Activated CD8-positive, alpha-beta memory T cell treated with anti-CD3 and anti-CD28 coated beads for 36 hours (primary cell): ENCODE measurements at regions not wholly inside any gene's neighbourhood (a gene's known extent, or its start where the extent isn't known, plus 50 kb on each side); places are given as distances from the start of the nearest gene placed in this dataset.
"Not testable (repeated sequence)": the region's sequence is repeated elsewhere in the genome, so short reads cannot be mapped to it uniquely, and the experiment has no call there.

ENCODE experiments used
- CTCF ChIA-PET: fragments of 350-600 bp; sonication (Branson Sonifier 250); formaldehyde crosslinking; loops from one replicate; lab custom pipeline; 2021; ENCODE audit warnings: antibody characterized with exemption; lab: Charles Lee
- POLR2A ChIA-PET: fragments of 350-600 bp; sonication (Branson Sonifier 250); formaldehyde crosslinking; loops from one replicate; lab custom pipeline; 2021; ENCODE audit warnings: antibody characterized with exemption; lab: Charles Lee

DNA sequence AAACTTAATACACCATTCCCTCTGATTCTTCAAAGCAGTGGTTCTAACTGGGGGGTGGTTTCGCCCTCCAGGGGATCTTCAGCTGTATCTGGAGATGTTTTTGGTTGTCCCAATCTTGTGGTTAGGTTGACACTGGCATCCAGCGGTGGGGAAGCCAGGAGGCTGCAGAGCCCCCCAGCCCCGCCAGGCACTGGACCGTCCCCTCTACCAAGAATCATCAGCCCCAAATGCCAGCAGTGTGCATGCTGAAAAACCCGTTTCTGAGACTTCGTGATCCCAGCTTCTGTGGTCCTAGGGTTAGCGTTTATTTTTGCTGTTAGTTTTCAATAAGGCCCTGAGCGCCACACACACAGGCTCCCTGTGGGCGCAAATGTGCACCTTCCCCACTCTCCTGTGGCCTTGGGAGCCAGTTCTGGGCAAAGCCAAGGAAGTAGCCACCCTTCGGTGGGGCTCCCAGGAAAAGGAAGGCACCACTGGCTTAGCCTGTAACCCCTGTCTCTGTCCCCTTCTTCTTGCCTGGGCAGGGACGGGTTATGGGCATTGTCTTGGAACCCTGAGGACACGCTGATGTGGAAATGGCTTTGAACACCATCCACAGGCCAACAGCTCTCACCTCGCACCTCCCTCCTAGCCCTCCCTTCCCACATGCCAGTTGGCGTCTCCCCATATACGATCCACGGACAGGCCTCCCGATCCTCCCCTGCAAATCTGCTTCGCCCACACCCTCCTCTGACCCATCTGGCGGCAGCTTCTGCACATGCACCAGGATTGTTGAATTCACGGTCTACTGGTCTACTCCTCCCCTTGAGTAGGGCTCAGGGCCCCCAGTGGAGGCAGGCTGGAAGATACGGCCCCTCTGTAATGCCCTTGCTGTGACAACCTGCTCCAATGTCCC is 71.4 kb upstream of the CCND1 start:
- ChIA-PET POLR2A (no interaction called here), CTCF (no interaction called here)

DNA sequence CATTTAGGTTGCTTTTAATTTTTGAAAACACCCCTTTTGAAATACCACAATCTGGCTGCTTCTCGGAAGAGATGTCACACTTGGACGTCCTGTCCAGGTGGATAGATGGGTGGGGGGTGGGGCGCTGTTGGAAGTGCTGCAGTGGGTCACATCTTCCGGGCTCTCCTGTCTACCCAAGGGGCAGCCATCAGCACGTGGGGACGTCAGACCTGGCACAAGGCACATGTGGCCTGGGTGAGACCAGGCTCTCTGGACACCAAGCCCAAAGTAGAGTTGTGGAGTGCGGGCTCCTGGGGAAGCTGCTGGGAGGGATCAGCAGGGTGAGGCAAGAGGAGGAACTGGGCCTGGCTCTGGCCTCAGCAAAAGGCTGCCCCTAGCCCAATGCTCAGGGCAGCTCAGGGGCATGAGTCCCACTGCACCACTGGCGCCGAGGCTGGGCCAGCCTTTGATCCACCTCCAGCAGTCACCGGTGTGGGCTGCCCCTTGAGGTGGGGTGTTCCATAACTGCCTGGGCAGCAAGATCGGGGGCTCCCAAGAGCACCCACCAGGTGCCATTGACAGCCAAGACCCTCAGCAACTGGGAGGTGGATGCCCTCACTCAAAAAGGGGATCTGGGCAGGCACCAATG is 68.6 kb upstream of the CCND1 start:
- POLR2A ChIA-PET, result no interaction called here
- CTCF ChIA-PET, result no interaction called here

- POLR2A ChIA-PET, result interaction anchor here (0.5 kb wide), 1 partner anchor 67 kb away, joined by 3 read pairs; no protein-coding TSS in a partner anchor
Observed at GRCh38 chr11:69572861-69573260, 68.1 kb upstream of the CCND1 start.

DNA sequence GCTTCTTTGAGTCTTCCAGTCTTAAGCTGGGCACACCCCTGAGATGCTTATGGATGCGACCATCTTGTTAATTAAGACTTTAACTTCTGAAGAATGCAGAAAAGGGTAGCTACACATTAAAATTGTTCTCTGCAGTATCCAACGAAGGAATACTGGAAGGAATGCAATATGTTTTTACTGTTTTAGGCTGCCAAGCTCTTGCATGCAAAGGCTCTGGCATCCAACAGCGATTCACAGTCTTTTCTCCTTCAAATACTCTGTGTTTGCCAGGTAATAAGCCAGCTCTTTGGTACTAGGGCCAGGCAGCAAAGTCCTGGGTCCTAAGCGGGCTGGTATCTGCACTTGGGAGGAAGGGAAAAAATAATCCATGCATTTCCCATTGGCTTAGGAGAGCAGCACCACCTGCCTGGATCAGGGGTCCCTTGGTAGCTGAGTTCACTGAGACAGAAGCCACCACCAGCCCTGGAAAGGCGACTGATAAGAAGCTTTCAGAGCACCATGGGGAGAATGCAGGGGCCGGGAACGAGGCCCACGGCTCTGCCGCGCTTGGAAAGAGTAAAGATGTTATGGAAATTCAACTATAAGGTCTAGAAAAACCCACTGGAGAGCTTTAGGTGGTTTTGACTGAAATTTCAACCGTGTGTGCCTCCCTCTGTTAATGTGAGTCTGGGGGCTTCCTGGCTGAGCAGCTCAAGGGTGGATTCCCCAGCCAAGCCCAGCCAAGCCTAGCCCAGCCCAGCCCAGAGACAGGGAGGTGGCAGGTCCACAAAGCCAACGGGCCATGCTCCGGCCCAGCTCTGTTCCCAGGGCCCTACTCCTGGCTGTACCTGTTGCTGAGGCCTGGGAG is 67.0 kb upstream of the CCND1 start:
- ChIA-PET POLR2A (no interaction called here), CTCF (no interaction called here)

More at GRCh38 chr11:69572861-69573260, 68.1 kb upstream of the CCND1 start:
- CTCF ChIA-PET, result no interaction called here

DNA sequence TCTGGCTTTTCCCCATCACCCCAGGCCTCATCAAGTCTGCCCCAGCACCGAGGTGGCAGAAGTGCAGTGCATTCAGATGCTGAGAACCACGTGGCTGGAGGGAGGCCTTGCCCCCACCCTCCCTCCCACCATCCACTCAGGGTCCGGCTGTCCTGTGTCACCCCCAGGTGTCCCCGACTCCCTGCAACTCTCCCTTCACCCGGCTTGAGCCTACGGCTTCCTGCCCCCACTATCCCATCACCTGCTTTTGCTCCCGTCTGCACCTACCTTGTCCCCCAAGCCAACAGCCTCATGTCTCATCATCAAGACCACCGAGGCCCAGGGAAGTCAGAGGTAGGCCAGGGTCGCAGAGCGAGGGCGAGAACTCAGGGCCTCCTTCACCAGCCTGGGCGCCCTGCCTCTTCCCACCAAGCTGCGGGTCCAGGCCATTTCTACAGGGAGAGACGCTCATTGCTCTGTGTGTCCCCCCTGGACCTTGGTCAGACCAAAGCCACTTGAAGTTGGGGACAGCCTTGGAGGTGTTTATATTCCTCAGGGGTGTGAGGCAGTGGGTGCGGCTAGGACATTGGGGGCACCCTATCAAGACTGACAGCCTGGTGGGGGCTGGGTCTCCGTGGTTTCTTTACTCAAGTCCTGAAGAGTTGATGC is 66.2 kb upstream of the CCND1 start:
- POLR2A ChIA-PET, result no interaction called here
- CTCF ChIA-PET, result no interaction called here

DNA sequence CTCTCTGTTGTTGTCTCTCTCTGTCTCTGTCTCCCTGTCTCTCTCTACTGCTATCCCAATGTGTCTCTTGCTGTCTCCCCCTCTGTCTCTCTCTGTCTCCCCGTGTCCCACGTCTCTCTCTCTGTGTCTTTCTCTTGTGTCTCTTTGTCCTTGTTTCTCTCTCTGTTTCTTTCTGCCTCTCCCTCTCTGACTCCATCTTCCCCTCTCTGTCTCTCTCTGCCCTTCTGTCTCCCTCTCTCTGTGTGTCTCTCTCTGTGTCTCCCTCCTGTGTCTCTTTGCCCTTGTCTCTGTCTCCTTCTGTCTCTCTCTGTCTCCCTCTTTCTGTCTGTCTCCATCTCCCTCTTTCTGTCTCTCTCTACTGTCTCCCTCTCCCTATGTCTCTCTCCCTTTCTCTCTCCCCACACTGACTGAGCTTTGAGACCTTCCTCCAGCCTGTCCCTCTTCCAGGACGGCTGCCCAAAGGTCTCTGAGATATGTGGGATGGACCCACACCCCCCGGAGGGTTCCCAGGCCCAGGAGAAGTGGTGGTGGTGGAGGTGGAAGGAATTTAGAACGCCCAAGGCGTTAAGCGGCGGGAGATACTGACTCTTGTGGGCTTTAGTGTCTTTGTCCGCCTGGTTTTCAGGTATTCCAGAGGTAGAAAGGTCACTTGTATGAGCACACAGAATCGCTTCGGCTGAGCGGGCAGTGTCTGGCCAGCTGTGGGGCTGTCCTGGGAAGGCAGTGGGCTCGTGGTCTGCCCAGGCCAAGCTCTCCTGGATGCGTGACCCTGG is 65.5 kb upstream of the CCND1 start:
- CTCF ChIA-PET, result no interaction called here

GRCh38 chr11:69576069-69576782 is 64.7 kb upstream of the CCND1 start:
- ChIA-PET CTCF (no interaction called here), POLR2A (no interaction called here)

More for the DNA sequence above, 65.5 kb upstream of the CCND1 start:
- POLR2A ChIA-PET, result no interaction called here

DNA sequence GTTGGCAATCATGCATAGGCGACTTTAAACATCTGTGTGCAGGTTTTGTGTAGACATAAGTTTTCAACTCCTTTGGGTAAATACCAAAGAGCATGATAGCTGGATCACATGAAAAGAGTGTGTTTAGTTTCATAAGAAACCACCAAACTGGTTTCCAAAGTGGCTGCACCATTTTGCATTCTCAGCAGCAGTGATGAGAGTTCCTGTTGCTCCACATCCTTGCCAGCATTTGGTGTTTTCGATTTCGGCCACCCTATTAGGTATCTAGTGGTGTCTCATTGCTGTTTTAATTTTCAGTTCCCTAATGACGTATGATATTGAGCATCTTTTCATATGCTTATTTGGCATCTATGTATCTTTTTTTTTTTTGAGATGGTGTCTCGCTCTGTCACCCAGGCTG is 62.8 kb upstream of the CCND1 start:
- CTCF ChIA-PET, result no interaction called here

DNA sequence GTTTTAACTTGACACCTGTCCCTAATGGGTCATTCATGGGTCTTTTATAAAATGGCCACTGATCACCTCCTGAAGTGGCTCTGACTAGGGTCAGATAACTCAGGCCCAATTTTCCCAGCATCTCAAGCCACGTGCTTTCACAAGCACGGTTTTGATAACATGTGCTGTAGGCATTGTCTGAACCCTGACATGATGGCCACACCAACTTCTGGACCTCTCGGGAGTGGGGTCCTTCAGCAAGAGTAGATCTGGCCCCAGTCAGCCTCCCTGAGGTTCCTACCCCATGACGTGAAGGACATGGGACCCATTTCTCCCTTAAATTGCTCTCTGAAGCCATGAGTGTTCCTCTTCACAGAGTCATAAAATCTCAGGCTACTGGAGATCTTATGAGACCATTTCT is 60.4 kb upstream of the CCND1 start:
- ChIA-PET POLR2A (no interaction called here), CTCF (no interaction called here)

More for the DNA sequence above, 62.8 kb upstream of the CCND1 start:
- POLR2A ChIA-PET, result no interaction called here

GRCh38 chr11:69582756-69583467 is 58.0 kb upstream of the CCND1 start:
- CTCF ChIA-PET, result no interaction called here
- POLR2A ChIA-PET, result no interaction called here

DNA sequence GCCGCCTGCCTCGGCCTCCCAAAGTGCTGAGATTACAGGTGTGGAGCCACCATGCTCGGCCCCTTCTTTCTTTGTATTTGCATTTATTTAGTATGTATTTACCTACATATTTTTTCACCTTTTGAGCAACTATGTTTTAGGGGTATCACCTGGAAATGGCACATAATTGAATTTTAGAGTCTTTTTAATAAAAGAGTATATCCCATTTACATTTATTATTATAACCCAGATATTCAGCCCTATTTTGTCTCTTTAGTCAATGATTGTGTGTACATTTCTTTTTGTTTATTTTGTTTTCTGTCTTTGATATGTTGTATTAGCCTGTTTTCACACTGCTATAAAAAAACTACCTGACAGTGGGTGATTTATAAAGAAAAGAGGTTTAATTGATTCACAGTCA is 56.8 kb upstream of the CCND1 start:
- ChIA-PET CTCF (no interaction called here), POLR2A (no interaction called here)

- ChIA-PET CTCF (no interaction called here), POLR2A (no interaction called here)
Observed at GRCh38 chr11:69585385-69585784, 55.6 kb upstream of the CCND1 start.

DNA sequence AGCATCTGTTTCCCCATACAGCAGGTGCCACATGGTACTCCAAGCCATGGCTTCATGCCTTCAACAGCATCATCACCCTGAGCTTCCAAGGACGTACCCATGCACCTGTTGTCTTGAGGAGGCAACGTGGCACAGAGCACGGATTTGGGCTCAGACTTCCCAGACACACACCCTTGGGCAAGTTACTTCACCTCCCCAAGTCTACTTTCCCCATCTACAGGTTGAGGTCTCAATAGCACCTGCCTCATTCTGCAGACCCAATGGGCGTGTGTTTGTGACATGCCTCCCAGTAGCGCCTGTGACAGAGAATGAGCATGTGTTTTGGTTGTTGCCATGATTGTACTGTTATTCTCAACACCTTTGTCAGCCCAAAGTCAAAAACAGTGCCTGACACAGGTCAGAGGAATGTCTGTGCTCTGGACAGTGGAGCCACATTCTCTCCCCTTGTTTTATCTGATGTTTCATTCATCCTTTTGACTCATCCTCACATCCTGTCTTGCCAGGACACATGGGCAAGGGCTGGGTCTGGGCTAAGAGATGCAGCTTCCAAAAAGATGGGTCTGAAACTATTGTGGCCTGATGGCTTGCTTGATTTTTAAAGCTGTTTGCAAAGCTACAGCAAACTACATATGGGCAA is 53.4 kb upstream of the CCND1 start:
- ChIA-PET CTCF (no interaction called here), POLR2A (no interaction called here)

- POLR2A ChIA-PET, result no interaction called here
Observed at GRCh38 chr11:69588270-69588669, 52.7 kb upstream of the CCND1 start.

GRCh38 chr11:69590088-69590487 is 50.9 kb upstream of the CCND1 start:
- CTCF ChIA-PET, POLR2A ChIA-PET: not testable (repeated sequence)

More at GRCh38 chr11:69588270-69588669, 52.7 kb upstream of the CCND1 start:
- CTCF ChIA-PET, result no interaction called here
